B cell (primary cell): ENCODE measurements at regions not wholly inside any gene's neighbourhood (a gene's known extent, or its start where the extent isn't known, plus 50 kb on each side); places are given as distances from the start of the nearest gene placed in this dataset.

ENCODE experiments used
- EZH2 ChIP-seq: IDR thresholded peaks from 2 replicates; pipeline ENCODE4 v1.6.1; 2012; ENCODE audit warnings: borderline replicate concordance, low read depth, mild to moderate bottlenecking, moderate library complexity, low read length; ENCODE audit not compliant: insufficient read depth, poor library complexity, severe bottlenecking
- TF ChIP-seq, protein P1 (sequence below): fragments of 200-600 bp; IDR thresholded peaks from one replicate; pipeline ENCODE4 v1.8.0; 2022; ENCODE audit warnings: antibody characterized with exemption, mild to moderate bottlenecking

DNA sequence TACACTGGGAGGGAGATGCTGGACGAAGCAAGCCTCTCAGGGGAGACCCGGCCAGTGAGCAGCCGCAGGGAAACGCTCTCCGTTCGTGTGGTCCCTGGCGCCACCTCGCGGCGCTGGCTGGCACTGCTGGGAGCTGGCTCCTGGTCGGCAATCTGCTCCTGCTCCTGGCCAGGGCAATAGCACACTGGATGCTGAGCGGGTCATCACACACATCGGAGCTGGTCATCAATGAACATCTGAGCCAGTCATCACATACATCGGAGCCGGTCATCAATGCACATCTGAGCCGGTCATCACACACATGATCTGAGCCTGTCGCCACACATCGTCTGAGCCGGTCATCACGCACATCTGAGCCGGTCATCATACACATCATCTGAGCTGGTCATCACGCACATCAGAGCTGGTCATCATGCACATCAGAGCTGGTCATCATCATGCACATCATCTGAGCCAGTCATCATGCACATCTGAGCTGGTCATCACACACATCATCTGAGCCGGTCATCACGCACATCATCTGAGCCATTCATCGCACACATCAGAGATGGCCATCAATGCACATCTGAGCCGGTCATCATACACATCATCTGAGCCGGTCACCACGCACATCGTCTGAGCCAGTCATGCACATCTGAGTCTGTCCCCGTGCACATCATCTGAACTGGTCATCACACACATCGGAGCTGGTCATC, 217.3 kb downstream of the RBFOX3 start:
- TF ChIP-seq, protein P1, sequence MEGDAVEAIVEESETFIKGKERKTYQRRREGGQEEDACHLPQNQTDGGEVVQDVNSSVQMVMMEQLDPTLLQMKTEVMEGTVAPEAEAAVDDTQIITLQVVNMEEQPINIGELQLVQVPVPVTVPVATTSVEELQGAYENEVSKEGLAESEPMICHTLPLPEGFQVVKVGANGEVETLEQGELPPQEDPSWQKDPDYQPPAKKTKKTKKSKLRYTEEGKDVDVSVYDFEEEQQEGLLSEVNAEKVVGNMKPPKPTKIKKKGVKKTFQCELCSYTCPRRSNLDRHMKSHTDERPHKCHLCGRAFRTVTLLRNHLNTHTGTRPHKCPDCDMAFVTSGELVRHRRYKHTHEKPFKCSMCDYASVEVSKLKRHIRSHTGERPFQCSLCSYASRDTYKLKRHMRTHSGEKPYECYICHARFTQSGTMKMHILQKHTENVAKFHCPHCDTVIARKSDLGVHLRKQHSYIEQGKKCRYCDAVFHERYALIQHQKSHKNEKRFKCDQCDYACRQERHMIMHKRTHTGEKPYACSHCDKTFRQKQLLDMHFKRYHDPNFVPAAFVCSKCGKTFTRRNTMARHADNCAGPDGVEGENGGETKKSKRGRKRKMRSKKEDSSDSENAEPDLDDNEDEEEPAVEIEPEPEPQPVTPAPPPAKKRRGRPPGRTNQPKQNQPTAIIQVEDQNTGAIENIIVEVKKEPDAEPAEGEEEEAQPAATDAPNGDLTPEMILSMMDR, result peak; percentile 96
- TF ChIP-seq EZH2, result no peak
